Putamen (tissue), 1 donor: ENCODE measurements at regions not wholly inside any gene's neighbourhood (a gene's known extent, or its start where the extent isn't known, plus 50 kb on each side); places are given as distances from the start of the nearest gene placed in this dataset.
"Not testable (repeated sequence)": the region's sequence is repeated elsewhere in the genome, so short reads cannot be mapped to it uniquely, and the experiment has no call there.

Experiments used
- DNase-seq: peaks from one replicate; pipeline ENCODE4 v3.0.0-alpha.2; 2016; ENCODE audit warnings: low spot score

GRCh38 chr2:35548171-35548570, 807.4 kb upstream of the CRIM1 start:
- no peak for DNase-seq

GRCh38 chr2:35545301-35545700, 810.3 kb upstream of the CRIM1 start:
- DNase-seq, result no peak

GRCh38 chr2:35538796-35539195, 816.8 kb upstream of the CRIM1 start:
- DNase-seq, result no peak

GRCh38 chr2:35530615-35531135, 824.9 kb upstream of the CRIM1 start:
- no peak for DNase-seq

GRCh38 chr2:35526741-35527140, 828.8 kb upstream of the CRIM1 start:
- no peak for DNase-seq

GRCh38 chr2:35522450-35522849, 833.1 kb upstream of the CRIM1 start:
- DNase-seq, result no peak

- no peak for DNase-seq
Measured at GRCh38 chr2:35510636-35511035, 844.9 kb upstream of the CRIM1 start.

GRCh38 chr2:35508601-35509000, 847.0 kb upstream of the CRIM1 start:
- no peak for DNase-seq

- no peak for DNase-seq
Measured at GRCh38 chr2:35504419-35504818, 851.2 kb upstream of the CRIM1 start.

- no peak for DNase-seq
Measured at GRCh38 chr2:35503738-35504199, 851.8 kb upstream of the CRIM1 start.

GRCh38 chr2:35503311-35503710, 852.3 kb upstream of the CRIM1 start:
- DNase-seq, result no peak

GRCh38 chr2:35501076-35501475, 854.5 kb upstream of the CRIM1 start:
- DNase-seq, result peak; percentile 61

GRCh38 chr2:35496022-35496421, 859.6 kb upstream of the CRIM1 start:
- DNase-seq, result no peak

- DNase-seq, result no peak
Measured at GRCh38 chr2:35495182-35495581, 860.4 kb upstream of the CRIM1 start.

GRCh38 chr2:35478121-35478520, 877.5 kb upstream of the CRIM1 start:
- not testable (repeated sequence) for DNase-seq

- no peak for DNase-seq
Measured at GRCh38 chr2:35468245-35468644, 887.3 kb upstream of the CRIM1 start.

GRCh38 chr2:35463805-35464596, 891.6 kb upstream of the CRIM1 start:
- no peak for DNase-seq

- no peak for DNase-seq
Measured at GRCh38 chr2:35462226-35462998, 893.2 kb upstream of the CRIM1 start.

- DNase-seq, result no peak
Measured at GRCh38 chr2:35461406-35461805, 894.2 kb upstream of the CRIM1 start.

- DNase-seq, result no peak
Measured at GRCh38 chr2:35454966-35455638, 900.5 kb upstream of the CRIM1 start.

GRCh38 chr2:35447821-35448220, 907.8 kb upstream of the CRIM1 start:
- DNase-seq, result no peak

- peak; percentile 16 for DNase-seq
Measured at GRCh38 chr2:35447215-35447614, 908.4 kb upstream of the CRIM1 start.
